Smooth muscle cell (in vitro differentiated cells): ENCODE measurements at regions not wholly inside any gene's neighbourhood (a gene's known extent, or its start where the extent isn't known, plus 50 kb on each side); places are given as distances from the start of the nearest gene placed in this dataset.

Source experiments
- DNase-seq: peaks from one replicate; lab custom pipeline; 2025; ENCODE audit not compliant: unreplicated experiment; lab: John Stamatoyannopoulos, UW
- H2AFZ ChIP-seq: fragments of 200-600 bp; sonication (generic); 2 replicates; pipeline ENCODE4 v1.6.0; 2016; ENCODE audit warnings: antibody characterized with exemption, low read depth, mild to moderate bottlenecking
- H3F3A ChIP-seq: fragments of 200-600 bp; sonication (generic); 2 replicates; pipeline ENCODE4 v1.6.0; 2017; ENCODE audit warnings: antibody characterized with exemption, low read depth
- H3K27ac ChIP-seq: fragments of 200-600 bp; sonication (generic); 2 replicates; pipeline ENCODE4 v1.5.1; 2016; ENCODE audit warnings: low read depth, mild to moderate bottlenecking
- H3K27me3 ChIP-seq: fragments of 200-600 bp; sonication (generic); 2 replicates; pipeline ENCODE4 v1.6.1; 2016; ENCODE audit warnings: low read depth, mild to moderate bottlenecking
- H3K36me3 ChIP-seq: fragments of 200-600 bp; sonication (generic); 2 replicates; pipeline ENCODE4 v1.5.1; 2016; ENCODE audit warnings: low read depth
- H3K4me1 ChIP-seq: fragments of 200-600 bp; sonication (generic); 2 replicates; pipeline ENCODE4 v1.5.1; 2016; ENCODE audit warnings: low read depth
- H3K4me2 ChIP-seq: fragments of 200-600 bp; sonication (generic); 2 replicates; pipeline ENCODE4 v1.6.0; 2016; ENCODE audit warnings: mild to moderate bottlenecking
- H3K4me3 ChIP-seq: fragments of 200-600 bp; sonication (generic); 2 replicates; pipeline ENCODE4 v1.5.1; 2016; ENCODE audit warnings: mild to moderate bottlenecking
- H3K79me2 ChIP-seq: fragments of 200-600 bp; sonication (generic); 2 replicates; pipeline ENCODE4 v1.6.0; 2016; ENCODE audit warnings: low read depth, mild to moderate bottlenecking
- H3K9ac ChIP-seq: fragments of 200-600 bp; sonication (generic); 2 replicates; pipeline ENCODE4 v1.6.0; 2016; ENCODE audit warnings: low read depth
- H3K9me3 ChIP-seq: fragments of 200-600 bp; sonication (generic); replicated peaks from 2 replicates; pipeline ENCODE4 v1.5.1; 2016; ENCODE audit warnings: low read depth
- H4K20me1 ChIP-seq: fragments of 200-600 bp; sonication (generic); 2 replicates; pipeline ENCODE4 v1.6.0; 2016; ENCODE audit warnings: low read depth
- WGBS: methylation state at CpG from one replicate; pipeline ENCODE4 v1.1.7; 2016; ENCODE audit warnings: low lambda C conversion rate; 5-methylcytosine and 5-hydroxymethylcytosine counted together
- TF ChIP-seq, protein P1 (sequence below): fragments of 200-600 bp; sonication (generic); IDR thresholded peaks from 2 replicates; pipeline ENCODE4 v1.5.1; 2017; ENCODE audit warnings: borderline replicate concordance, mild to moderate bottlenecking, antibody characterized with exemption; ENCODE audit not compliant: insufficient read depth, poor library complexity, severe bottlenecking

DNA sequence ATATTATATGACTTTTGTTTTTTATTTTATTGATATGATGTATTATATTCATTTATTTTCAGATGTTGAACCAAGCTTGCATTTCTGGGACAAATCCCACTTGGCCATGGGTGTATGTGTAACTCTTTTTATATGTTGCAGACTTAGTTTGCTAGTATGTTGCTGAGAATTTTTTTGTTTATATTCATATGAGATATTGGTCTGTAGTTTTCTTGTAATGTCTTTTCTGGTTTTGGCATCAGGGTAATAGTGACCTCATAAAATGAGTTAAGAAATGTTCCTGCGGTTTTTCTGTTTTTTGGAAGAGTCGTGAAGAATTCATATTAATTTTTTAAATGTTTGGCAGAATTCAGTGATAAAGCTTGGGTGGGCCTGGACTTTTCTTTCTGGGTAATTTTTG is 88.7 kb downstream of the ASB1 start:
- Histone ChIP-seq H3K36me3 (no peaks in the 10 kb centered on the region), H3K4me3 (no peak overlapping the region), H3F3A (no peaks in the 10 kb centered on the region), H3K9ac (no peak overlapping the region), H3K4me1 (peaks cover 3% of the 10 kb centered on the region), H4K20me1 (no peaks in the 10 kb centered on the region), H3K9me3 (peaks cover 3% of the 10 kb centered on the region), H3K4me2 (no peak overlapping the region), H3K27ac (no peak overlapping the region), H2AFZ (no peak overlapping the region), H3K27me3 (no peaks in the 10 kb centered on the region), H3K79me2 (no peaks in the 10 kb centered on the region)
- DNase-seq: no peak
- 86% methylated on average over 2 of the region's 2 CpGs for WGBS
- TF ChIP-seq, protein P1, sequence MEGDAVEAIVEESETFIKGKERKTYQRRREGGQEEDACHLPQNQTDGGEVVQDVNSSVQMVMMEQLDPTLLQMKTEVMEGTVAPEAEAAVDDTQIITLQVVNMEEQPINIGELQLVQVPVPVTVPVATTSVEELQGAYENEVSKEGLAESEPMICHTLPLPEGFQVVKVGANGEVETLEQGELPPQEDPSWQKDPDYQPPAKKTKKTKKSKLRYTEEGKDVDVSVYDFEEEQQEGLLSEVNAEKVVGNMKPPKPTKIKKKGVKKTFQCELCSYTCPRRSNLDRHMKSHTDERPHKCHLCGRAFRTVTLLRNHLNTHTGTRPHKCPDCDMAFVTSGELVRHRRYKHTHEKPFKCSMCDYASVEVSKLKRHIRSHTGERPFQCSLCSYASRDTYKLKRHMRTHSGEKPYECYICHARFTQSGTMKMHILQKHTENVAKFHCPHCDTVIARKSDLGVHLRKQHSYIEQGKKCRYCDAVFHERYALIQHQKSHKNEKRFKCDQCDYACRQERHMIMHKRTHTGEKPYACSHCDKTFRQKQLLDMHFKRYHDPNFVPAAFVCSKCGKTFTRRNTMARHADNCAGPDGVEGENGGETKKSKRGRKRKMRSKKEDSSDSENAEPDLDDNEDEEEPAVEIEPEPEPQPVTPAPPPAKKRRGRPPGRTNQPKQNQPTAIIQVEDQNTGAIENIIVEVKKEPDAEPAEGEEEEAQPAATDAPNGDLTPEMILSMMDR: no peak

DNA sequence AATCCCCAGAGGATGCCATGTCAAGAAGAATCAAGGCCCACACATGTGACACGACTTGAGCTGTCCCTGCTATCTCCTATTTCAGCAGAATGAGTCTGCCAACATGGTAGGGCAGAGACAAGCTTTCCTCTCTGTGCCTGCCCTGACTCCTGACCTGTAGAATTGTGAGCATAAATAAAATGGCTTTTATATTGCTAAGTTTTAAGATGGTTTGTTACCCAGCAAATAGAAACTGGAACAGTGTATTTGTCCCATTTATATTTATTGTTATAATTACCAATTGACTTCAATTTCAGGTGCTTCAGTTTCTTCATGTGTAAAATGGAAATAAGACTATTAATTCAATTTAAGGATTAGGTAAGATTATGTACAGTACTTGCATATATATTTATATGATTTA is 90.5 kb downstream of the ASB1 start:
- Histone ChIP-seq H2AFZ (no peak overlapping the region), H4K20me1 (no peaks in the 10 kb centered on the region), H3K79me2 (no peaks in the 10 kb centered on the region), H3K27me3 (no peaks in the 10 kb centered on the region), H3K4me2 (no peak overlapping the region), H3K36me3 (no peaks in the 10 kb centered on the region), H3F3A (no peaks in the 10 kb centered on the region), H3K9me3 (peaks cover 3% of the 10 kb centered on the region), H3K27ac (no peak overlapping the region), H3K4me3 (no peak overlapping the region), H3K9ac (no peak overlapping the region), H3K4me1 (no peaks in the 10 kb centered on the region)
- 85% methylated on average over 1 of the region's 1 CpG for WGBS
- TF ChIP-seq, protein P1: no peak
- no peak for DNase-seq

DNA sequence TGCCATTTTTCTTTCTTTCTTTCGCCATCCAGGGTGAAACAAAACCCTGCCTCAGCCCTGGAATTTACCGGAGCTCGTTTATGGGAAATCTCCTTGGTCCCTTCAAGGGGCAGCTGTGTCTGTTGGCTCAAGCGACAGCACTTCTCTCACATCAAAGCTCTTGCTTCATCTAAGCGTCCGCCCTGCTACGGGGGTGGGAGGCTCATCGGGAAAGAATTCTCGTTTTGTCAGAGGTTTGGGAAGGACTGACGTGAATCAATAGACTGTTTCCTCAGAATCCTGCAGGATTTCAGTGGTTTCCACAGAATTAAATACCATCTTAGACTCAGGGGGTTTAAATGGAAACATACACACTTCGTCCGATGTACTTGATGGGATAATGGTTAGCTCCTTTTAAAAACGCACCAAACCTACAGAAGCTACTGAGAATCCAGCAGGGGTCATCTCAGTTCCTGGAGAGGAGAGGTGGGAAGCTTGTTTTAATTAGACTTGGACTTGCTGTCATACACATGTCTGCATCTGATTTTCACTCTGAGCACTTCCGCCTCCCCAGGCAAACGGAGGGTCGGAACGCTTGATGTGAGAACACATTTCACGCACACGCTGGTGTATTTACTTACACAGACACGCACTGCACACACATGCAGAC is 91.6 kb downstream of the ASB1 start:
- Histone ChIP-seq H3K9ac (no peak overlapping the region), H3K36me3 (no peaks in the 10 kb centered on the region), H4K20me1 (no peaks in the 10 kb centered on the region), H2AFZ (no peak overlapping the region), H3K79me2 (no peaks in the 10 kb centered on the region), H3F3A (no peaks in the 10 kb centered on the region), H3K9me3 (peaks cover 3% of the 10 kb centered on the region), H3K4me1 (no peaks in the 10 kb centered on the region), H3K4me3 (no peak overlapping the region), H3K27me3 (no peaks in the 10 kb centered on the region), H3K27ac (no peak overlapping the region), H3K4me2 (no peak overlapping the region)
- no peak for DNase-seq
- TF ChIP-seq, protein P1: no peak
- WGBS: 82% methylated on average over 20 of the region's 20 CpGs

DNA sequence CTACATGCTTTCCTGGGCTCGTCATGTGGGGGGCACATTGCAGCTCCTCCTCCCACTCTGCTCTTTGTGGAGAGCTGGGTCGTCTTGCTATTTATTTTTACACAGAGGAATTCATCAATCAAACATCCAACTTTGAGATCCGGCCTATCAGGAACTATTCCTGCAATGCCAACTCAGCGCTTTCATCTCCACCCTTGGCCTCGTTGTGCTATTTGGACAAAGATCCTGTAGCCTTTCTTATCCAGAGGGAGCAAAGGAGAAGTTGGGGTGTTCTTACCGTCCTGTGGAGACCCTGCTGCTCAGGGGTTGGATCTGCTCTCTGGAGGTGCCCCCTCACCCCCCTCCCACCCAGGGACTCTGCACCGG is 92.1 kb downstream of the ASB1 start:
- TF ChIP-seq, protein P1: no peak
- H3K27ac ChIP-seq: no peak overlapping the region
- 90% methylated on average over 7 of the region's 7 CpGs for WGBS
- H3K4me2 ChIP-seq: no peak overlapping the region
- H2AFZ ChIP-seq: no peak overlapping the region
- no peaks in the 10 kb centered on the region for H3K79me2 ChIP-seq
- H4K20me1 ChIP-seq: no peaks in the 10 kb centered on the region
- no peak overlapping the region for H3K9ac ChIP-seq
- H3K27me3 ChIP-seq: no peaks in the 10 kb centered on the region
- DNase-seq: no peak
- H3K4me1 ChIP-seq: no peaks in the 10 kb centered on the region
- peaks cover 3% of the 10 kb centered on the region for H3K9me3 ChIP-seq
- no peak overlapping the region for H3K4me3 ChIP-seq
- H3F3A ChIP-seq: no peaks in the 10 kb centered on the region
- no peaks in the 10 kb centered on the region for H3K36me3 ChIP-seq
